ENCODE measurements at regions not wholly inside any gene's neighbourhood (a gene's known extent, or its start where the extent isn't known, plus 50 kb on each side); places are given as distances from the start of the nearest gene placed in this dataset.

GRCh38 chr2:207224791-207225482 lies 59.2 kb upstream of the KLF7 start:
- no peak overlapping the region for H3K9ac ChIP-seq (ENCODE audit: control insufficient read depth, insufficient read depth, low read length)
- no peaks in the 10 kb centered on the region for H3K9me3 ChIP-seq (replicated peaks; ENCODE audit: control insufficient read depth, insufficient read depth, low read length)
- no TSS peak for BruUV-seq (replicated peaks)
- H4K20me1 ChIP-seq (ENCODE audit: control insufficient read depth, insufficient read depth) = no peaks in the 10 kb centered on the region
- H3K4me3 ChIP-seq = no peak overlapping the region
- intact Hi-C loops (cut with micrococcal nuclease; ENCODE audit: unreplicated experiment) = loop anchor here (1.0 to 2.0 kb wide), 2 partner anchors 58 to 105 kb away; no protein-coding TSS in a partner anchor
- ATAC-seq (peak; percentile 41), DNase-seq (ENCODE audit: low read depth, low spot score) (no peak), FAIRE-seq (no peak)
- no peak overlapping the region; the same call in 1 of the 2 replicates for H2AFZ ChIP-seq (ENCODE audit: control insufficient read depth, low read depth, low read length)
- H3K4me2 ChIP-seq (ENCODE audit: control insufficient read depth, insufficient read depth) = peak overlapping the region; percentile 33; the same call in 1 of the 2 replicates
- H3K27ac ChIP-seq (ENCODE audit: control insufficient read depth, insufficient read depth) = no peak overlapping the region
- H3K36me3 ChIP-seq (ENCODE audit: control insufficient read depth in 2 of 2, insufficient read depth in 2 of 2, low read length in 1 of 2) = no peaks in the 10 kb centered on the region
- no peaks in the 10 kb centered on the region for H3K27me3 ChIP-seq (replicated peaks in 1 of 2; ENCODE audit: control insufficient read depth in 2 of 2, insufficient read depth in 2 of 2, low read length in 1 of 2)
- no peaks in the 10 kb centered on the region for H3K79me2 ChIP-seq (ENCODE audit: control insufficient read depth, insufficient read depth, low read length)
- CTCF ChIA-PET = interaction anchor here (1.2 kb wide), 1 partner anchor 59 kb away, joined by 3 read pairs; no protein-coding TSS in a partner anchor
- POLR2A ChIA-PET = interaction anchor here (1.5 kb wide), 1 partner anchor 60 kb away, joined by 4 read pairs; no protein-coding TSS in a partner anchor
- H3K4me1 ChIP-seq (ENCODE audit: control insufficient read depth, insufficient read depth, low read length) = peaks cover 17% of the 10 kb centered on the region
- WGBS (ENCODE audit: insufficient coverage, insufficient replicate concordance, low lambda C conversion rate, missing lambda C conversion rate) = 22% methylated on average over 8 of the region's 8 CpGs
- RAD21 ChIA-PET (ENCODE audit: unreplicated experiment) = interaction anchor here (1.1 kb wide), 1 partner anchor 113 kb away, joined by 3 read pairs; no protein-coding TSS in a partner anchor
- in situ Hi-C loops (cut with MboI) = no loop called here
- SMC1A ChIA-PET (ENCODE audit: uncharacterized antibody, unreplicated experiment) = interaction anchor here (1.0 to 2.3 kb wide), 4 partner anchors 14 to 246 kb away, joined by 3 to 12 read pairs (median 4); no protein-coding TSS in a partner anchor
- TF ChIP-seq JUNB (IDR thresholded peaks at IDR 0.05) (peak; percentile 56), SMAD5 (IDR thresholded peaks at IDR 0.05; ENCODE audit: low read depth) (no peak), BRCA1 (IDR thresholded peaks at IDR 0.05; ENCODE audit: low read depth, low read length) (no peak), ZNF217 (IDR thresholded peaks at IDR 0.05) (no peak), ATF2 (IDR thresholded peaks at IDR 0.05; ENCODE audit: low read length) (peak; percentile 56; the same call in 1 of the 2 replicates), EP300 (IDR thresholded peaks at IDR 0.05; ENCODE audit: borderline replicate concordance in 1 of 2, control insufficient read depth in 1 of 2, low read depth in 2 of 2, low read length in 2 of 2) (no peak), CTCF (IDR thresholded peaks at IDR 0.05 in 2 of 3, conservative IDR thresholded peaks at IDR 0.05 in 1 of 3; ENCODE audit: control insufficient read depth in 2 of 3, extremely low read depth in 1 of 3, insufficient read depth in 1 of 3, low read depth in 3 of 3, low read length in 3 of 3) (no peak), NKRF (conservative IDR thresholded peaks at IDR 0.05) (no peak), CREM (IDR thresholded peaks at IDR 0.05; ENCODE audit: low read depth) (peak; percentile 29; the same call in 1 of the 2 replicates), PBX3 (IDR thresholded peaks at IDR 0.05; ENCODE audit: insufficient replicate concordance, low read depth, low read length) (no peak), ZNF384 (IDR thresholded peaks at IDR 0.05; ENCODE audit: borderline replicate concordance, low read depth, low read length) (no peak), ETV6 (conservative IDR thresholded peaks at IDR 0.05 in 1 of 2, IDR thresholded peaks at IDR 0.05 in 1 of 2; ENCODE audit: borderline replicate concordance in 1 of 2, low read depth in 1 of 2) (peak in 1 of 2 experiments; percentile 17; a peak in 1 of 4 replicates), MEF2A (IDR thresholded peaks at IDR 0.05; ENCODE audit: insufficient read depth, low read depth, low read length) (peak; percentile 55; the same call in 1 of the 2 replicates), IRF4 (IDR thresholded peaks at IDR 0.05; ENCODE audit: low read depth, low read length) (0 out of 2 replicates have a peak, but pooled peaks have one; percentile 31), ZNF274 (IDR thresholded peaks at IDR 0.05; ENCODE audit: insufficient read depth, insufficient read length) (no peak), TCF12 (IDR thresholded peaks at IDR 0.05; ENCODE audit: low read depth, low read length) (no peak), ZNF622 (IDR thresholded peaks at IDR 0.05) (no peak)

Measured in GM12878 (cell line).